Naive B cell (primary cell): ENCODE measurements at regions not wholly inside any gene's neighbourhood (a gene's known extent, or its start where the extent isn't known, plus 50 kb on each side); places are given as distances from the start of the nearest gene placed in this dataset.
A peak's percentile ranks its signal among the peaks of the same experiment; 100 is the strongest.

Experiments used
- ATAC-seq, 2 donors: fragments of 150-1000 bp; cut with Tn5 transposase; 2 replicates each; pipeline ENCODE4 v1.10.0; 2021; ENCODE audit warnings: low read depth in 2 of 2, mild to moderate bottlenecking in 2 of 2, moderate library complexity in 2 of 2
- DNase-seq: peaks from one replicate; pipeline ENCODE4 v3.0.0; 2022
- H3K27ac Mint-ChIP-seq, 6 donors: one replicate each; pipeline ENCODE4 v1.8.0; 2020 to 2022; ENCODE audit warnings: mild to moderate bottlenecking in 6 of 6, mixed read lengths in 6 of 6, moderate library complexity in 5 of 6, inconsistent platforms in 2 of 6
- H3K27me3 Mint-ChIP-seq, 3 donors: one replicate each; pipeline ENCODE4 v1.8.0; 2021 to 2022; ENCODE audit warnings: mixed read lengths in 3 of 3, mild to moderate bottlenecking in 1 of 3
- H3K36me3 Mint-ChIP-seq, 2 donors: one replicate each; pipeline ENCODE4 v1.8.0; 2020 to 2022; ENCODE audit warnings: mixed read lengths in 2 of 2, inconsistent platforms in 1 of 2, mild to moderate bottlenecking in 1 of 2
- H3K4me1 Mint-ChIP-seq, 3 donors: one replicate each; pipeline ENCODE4 v1.8.0; 2020 to 2022; ENCODE audit warnings: mixed read lengths in 3 of 3, inconsistent platforms in 1 of 3, mild to moderate bottlenecking in 1 of 3, moderate library complexity in 1 of 3
- H3K4me3 Mint-ChIP-seq, 8 donors: one replicate each; pipeline ENCODE4 v1.8.0; 2020 to 2022; ENCODE audit warnings: mild to moderate bottlenecking in 8 of 8, mixed read lengths in 8 of 8, moderate library complexity in 8 of 8, inconsistent platforms in 2 of 8
- H3K9me3 Mint-ChIP-seq, 7 donors: one replicate each; pipeline ENCODE4 v1.8.0; 2020 to 2022; ENCODE audit warnings: mixed read lengths in 7 of 7, mild to moderate bottlenecking in 5 of 7, inconsistent platforms in 2 of 7, moderate library complexity in 1 of 7

DNA sequence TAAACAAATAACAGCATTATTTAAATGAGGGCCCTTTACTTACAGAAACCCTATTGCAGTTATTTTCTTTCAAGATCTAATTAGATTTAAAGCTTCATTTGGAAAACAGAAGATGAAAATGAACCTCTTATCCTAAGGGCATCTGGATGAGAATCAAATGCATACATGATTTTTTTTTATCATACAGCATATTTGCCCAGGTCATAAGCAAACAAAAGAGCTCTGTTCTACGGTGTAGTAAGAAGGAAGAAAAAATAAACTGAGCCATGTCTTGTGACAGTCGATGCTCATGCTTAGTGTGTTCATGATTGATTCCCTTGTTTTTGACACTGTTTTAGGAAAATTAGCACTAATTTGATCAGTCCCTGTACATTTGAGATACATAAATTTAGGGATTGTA lies 202.6 kb upstream of the RNF32 start:
- Mint-ChIP-seq H3K4me1 (no peaks in the 10 kb centered on the region), H3K4me3 (no peak overlapping the region), H3K27ac (no peak overlapping the region), H3K9me3 (peaks cover 0 to 5% (median 0%) of the 10 kb centered on the region in 7 donors), H3K36me3 (no peaks in the 10 kb centered on the region), H3K27me3 (peaks cover 20 to 28% (median 21%) of the 10 kb centered on the region in 3 donors)
- ATAC-seq, result no peak
- no peak for DNase-seq

DNA sequence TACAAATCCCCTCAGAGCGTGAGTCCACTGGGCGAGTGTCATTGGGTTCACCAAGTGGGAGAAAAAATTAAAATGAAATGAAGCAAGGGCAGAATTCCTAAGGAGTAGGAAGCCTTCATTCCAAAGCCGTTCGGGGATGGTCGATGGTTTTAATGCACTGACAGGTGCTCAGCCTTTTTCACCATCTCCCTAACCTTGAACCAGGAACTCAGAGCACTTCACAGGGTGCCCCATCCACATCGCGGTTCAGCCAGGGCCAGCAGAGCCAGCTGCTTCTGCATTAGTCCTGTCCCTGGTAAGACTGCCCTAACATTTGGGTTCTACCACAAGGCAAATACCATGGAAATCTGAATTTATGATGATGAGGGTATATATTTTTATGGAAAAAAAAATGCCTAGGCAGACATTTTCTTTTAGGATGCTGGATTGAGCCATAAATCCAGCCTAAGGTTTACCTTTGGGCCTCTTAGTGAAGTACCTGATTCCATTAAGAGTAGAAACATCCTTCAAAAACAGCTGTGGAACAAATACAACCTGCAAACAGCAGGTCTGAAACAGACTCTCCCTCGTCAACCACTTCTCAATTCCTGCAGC lies 203.5 kb upstream of the RNF32 start:
- Mint-ChIP-seq H3K4me3 (no peak overlapping the region), H3K9me3 (peaks cover 0 to 5% (median 0%) of the 10 kb centered on the region in 7 donors), H3K27me3 (peaks cover 18 to 24% (median 20%) of the 10 kb centered on the region in 3 donors), H3K36me3 (no peaks in the 10 kb centered on the region), H3K4me1 (no peaks in the 10 kb centered on the region), H3K27ac (no peak overlapping the region)
- ATAC-seq (no peak), DNase-seq (no peak)

DNA sequence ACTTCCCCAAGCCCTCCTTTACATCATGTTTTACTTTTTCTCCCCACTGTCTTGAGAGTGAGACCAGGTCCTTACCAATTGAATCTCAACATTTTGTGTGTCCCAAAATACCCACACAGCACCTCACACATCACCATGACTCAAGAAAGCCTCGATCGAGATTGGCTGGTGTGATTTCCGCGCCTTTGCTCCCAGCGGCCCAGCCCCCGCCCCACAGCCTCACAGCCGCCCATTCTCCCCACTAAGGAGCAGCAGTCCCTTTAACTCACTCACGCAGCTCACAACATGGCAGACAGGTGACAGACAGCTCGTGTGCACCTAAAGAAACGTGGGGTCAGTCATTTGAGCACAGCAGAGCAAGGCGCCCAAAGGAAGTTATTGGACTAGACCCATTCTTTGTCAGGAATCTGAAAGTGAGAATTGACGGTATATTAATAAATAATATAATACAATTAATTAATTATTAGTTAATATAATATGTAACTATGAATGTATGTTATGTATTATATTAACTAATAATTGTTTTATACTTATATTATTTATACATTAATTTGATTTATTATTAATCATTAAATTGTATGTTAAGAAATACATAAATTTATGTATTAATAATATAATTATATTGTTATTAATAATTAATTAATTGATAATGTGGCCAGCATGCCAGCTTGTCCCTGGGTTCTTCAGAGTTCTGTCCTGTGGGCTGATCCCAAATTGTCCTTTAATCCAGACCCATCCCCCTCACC lies 204.9 kb upstream of the RNF32 start:
- H3K4me3 Mint-ChIP-seq, result no peak overlapping the region
- H3K36me3 Mint-ChIP-seq, result no peaks in the 10 kb centered on the region
- no peak for ATAC-seq
- no peaks in the 10 kb centered on the region for H3K4me1 Mint-ChIP-seq
- peaks cover 0 to 5% (median 2%) of the 10 kb centered on the region in 7 donors for H3K9me3 Mint-ChIP-seq
- peak overlapping the region in 1 of 6 donors; percentile 12 for H3K27ac Mint-ChIP-seq
- peaks cover 11 to 20% (median 17%) of the 10 kb centered on the region in 3 donors for H3K27me3 Mint-ChIP-seq
- DNase-seq, result no peak

DNA sequence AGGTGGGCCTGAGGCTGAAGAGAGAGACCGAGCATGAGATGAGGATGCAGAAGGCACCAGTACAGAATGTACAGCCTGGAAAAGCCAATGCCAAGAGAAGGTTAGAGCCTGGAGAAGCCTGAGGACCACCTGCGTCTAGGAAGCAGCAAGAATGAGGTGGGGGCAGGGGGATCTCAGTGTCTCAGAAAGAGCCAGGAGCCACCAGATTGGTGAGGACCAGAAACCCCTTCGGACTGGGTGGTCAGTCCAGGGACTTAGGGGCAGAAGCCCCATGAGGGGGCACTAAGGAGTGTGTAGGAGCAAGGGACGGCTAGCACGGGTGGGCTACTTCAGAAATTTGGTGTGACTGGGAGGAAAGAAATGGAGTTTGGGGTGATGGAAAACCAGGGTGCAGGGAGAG lies 205.9 kb upstream of the RNF32 start:
- H3K4me1 Mint-ChIP-seq, result no peaks in the 10 kb centered on the region
- H3K27me3 Mint-ChIP-seq, result peaks cover 9 to 17% (median 16%) of the 10 kb centered on the region in 3 donors
- no peak overlapping the region for H3K27ac Mint-ChIP-seq
- H3K4me3 Mint-ChIP-seq, result no peak overlapping the region
- ATAC-seq (no peak), DNase-seq (no peak)
- peaks cover 0 to 5% (median 2%) of the 10 kb centered on the region in 7 donors for H3K9me3 Mint-ChIP-seq
- no peaks in the 10 kb centered on the region for H3K36me3 Mint-ChIP-seq

DNA sequence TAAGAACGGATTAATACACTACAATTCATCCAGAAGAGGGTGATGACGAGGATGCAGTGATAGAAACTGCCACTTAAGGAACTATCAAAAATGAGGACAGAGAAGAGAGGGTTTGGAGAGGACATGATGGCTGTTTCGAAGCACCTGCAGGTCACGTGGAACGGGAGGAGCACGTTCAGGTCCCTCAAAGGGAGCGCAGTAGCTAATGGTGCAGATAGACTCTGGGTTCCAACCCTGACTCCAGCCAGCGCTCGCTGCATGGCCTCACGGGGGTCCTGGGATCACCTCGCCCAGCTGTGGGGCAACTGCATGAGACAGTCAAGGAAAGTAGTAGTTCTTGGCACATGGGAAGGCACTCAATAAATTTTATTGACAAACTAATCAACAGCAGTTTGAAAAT lies 208.6 kb upstream of the RNF32 start:
- H3K4me1 Mint-ChIP-seq, result no peaks in the 10 kb centered on the region
- peaks cover 0 to 5% (median 2%) of the 10 kb centered on the region in 7 donors for H3K9me3 Mint-ChIP-seq
- DNase-seq (no peak), ATAC-seq (no peak)
- H3K27ac Mint-ChIP-seq, result no peak overlapping the region
- no peak overlapping the region for H3K4me3 Mint-ChIP-seq
- no peaks in the 10 kb centered on the region for H3K36me3 Mint-ChIP-seq
- peaks cover 9 to 19% (median 16%) of the 10 kb centered on the region in 3 donors for H3K27me3 Mint-ChIP-seq

DNA sequence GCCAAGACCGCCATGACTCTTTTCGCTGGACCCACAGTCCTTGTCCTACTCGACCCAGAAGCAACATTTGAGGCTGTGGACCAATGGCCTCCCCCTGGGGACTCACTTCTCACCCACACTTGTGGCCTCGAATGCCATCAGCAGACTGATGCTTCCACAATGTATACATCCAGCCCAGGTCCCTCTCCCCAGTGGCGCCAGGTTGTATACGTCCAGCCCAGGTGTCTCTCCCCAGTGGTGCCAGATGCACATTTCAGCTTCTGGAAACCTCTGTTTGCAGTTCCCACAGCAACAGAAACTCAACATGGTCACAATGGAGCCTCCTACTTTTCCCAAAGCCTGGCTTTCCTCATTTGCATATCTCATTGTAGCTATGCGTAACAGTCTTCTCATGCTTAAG lies 210.5 kb upstream of the RNF32 start:
- ATAC-seq (no peak), DNase-seq (no peak)
- no peaks in the 10 kb centered on the region for H3K4me1 Mint-ChIP-seq
- peaks cover 9 to 18% (median 15%) of the 10 kb centered on the region in 3 donors for H3K27me3 Mint-ChIP-seq
- no peak overlapping the region for H3K4me3 Mint-ChIP-seq
- no peaks in the 10 kb centered on the region for H3K36me3 Mint-ChIP-seq
- H3K9me3 Mint-ChIP-seq, result peaks cover 0 to 5% (median 2%) of the 10 kb centered on the region in 7 donors
- H3K27ac Mint-ChIP-seq, result no peak overlapping the region

DNA sequence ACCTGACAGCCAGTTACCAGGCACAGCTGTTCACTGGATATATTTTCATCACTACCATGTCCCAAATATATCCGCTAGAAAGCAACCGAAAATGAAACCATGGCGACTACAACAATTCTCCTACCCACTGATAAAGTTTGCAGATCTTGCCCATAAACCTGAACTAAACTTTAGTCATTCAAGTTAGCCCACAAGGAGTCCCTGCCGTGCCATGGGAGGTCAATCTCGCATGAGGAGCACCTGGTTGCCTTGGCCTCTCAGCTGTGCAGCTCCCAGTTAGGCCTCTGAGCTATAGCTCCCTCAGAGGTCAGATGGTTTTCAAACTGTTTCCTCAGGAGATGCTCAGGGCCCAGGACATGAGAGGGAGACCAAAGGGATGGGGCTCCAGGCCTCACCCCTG lies 211.1 kb upstream of the RNF32 start:
- no peak for ATAC-seq
- DNase-seq, result no peak
- H3K36me3 Mint-ChIP-seq, result no peaks in the 10 kb centered on the region
- no peak overlapping the region for H3K27ac Mint-ChIP-seq
- H3K4me3 Mint-ChIP-seq, result no peak overlapping the region
- peaks cover 9 to 18% (median 14%) of the 10 kb centered on the region in 3 donors for H3K27me3 Mint-ChIP-seq
- H3K9me3 Mint-ChIP-seq, result peaks cover 0 to 5% (median 2%) of the 10 kb centered on the region in 7 donors
- H3K4me1 Mint-ChIP-seq, result no peaks in the 10 kb centered on the region

DNA sequence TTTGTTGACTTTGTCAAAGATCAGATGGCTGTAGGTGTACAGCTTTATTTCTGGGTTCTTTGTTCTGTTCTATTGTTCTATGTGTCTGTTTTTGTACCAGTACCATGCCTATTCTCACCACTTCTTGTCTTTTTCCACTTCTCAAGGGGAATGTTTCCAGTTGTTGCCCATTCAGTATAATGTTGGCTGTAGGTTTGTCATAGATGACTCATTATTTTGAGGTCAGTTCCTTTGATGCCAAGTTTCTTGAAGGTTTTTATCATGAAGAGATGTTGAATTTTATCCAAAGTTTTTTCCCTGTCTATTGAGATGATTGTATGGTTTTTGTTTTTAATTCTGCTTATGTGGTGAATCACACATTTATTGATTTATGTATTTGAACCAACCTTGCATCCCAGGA lies 216.7 kb upstream of the RNF32 start:
- no peaks in the 10 kb centered on the region for H3K36me3 Mint-ChIP-seq
- H3K9me3 Mint-ChIP-seq, result peaks cover 3 to 28% (median 9%) of the 10 kb centered on the region in 7 donors
- no peak overlapping the region for H3K4me3 Mint-ChIP-seq
- ATAC-seq (no peak), DNase-seq (no peak)
- H3K27ac Mint-ChIP-seq, result no peak overlapping the region
- H3K4me1 Mint-ChIP-seq, result no peaks in the 10 kb centered on the region
- H3K27me3 Mint-ChIP-seq, result peaks cover 8 to 24% (median 12%) of the 10 kb centered on the region in 3 donors

DNA sequence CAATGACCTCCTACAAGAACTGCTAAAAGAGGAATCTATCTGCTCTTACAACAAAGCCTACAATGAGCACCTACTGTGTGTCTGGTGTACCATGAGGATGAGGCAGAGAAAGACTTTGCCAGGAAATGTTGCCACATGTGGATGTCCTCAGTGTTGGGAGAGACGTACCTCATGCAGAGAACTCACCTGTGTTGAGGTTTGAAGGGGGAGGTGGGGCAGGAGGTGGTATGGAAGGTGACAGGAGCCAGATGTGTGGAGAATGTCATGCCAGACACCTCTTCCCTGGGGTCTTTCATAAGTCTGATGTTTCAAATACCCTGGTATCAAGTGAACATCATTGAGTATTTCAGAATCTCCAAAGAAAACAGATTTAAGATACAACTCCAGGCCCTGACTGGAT lies 220.1 kb upstream of the RNF32 start:
- ATAC-seq, result no peak
- Mint-ChIP-seq H3K4me3 (no peak overlapping the region), H3K27ac (no peak overlapping the region), H3K9me3 (peaks cover 3 to 28% (median 9%) of the 10 kb centered on the region in 7 donors), H3K36me3 (no peaks in the 10 kb centered on the region), H3K27me3 (peaks cover 8 to 21% (median 15%) of the 10 kb centered on the region in 3 donors), H3K4me1 (no peaks in the 10 kb centered on the region)
- DNase-seq, result no peak

DNA sequence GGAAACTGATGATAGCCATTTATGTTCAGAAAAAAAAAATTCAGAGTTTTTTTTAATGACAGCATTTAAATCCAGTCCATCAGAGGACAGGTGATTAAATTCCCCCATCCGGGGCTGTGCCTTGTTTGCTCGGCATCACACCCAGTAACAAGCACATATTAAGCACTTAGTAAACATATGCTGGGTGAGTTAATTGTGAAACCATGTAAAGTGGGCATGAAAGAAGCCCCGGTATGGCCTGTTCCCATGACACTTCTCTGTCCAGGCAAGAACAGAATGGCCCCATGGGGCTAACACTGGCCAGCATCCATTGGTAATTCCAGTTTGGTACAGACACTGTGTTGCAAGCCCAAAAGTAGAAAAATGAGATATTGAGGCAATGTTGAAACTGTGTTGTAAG lies 220.8 kb upstream of the RNF32 start:
- peaks cover 3 to 28% (median 9%) of the 10 kb centered on the region in 7 donors for H3K9me3 Mint-ChIP-seq
- H3K36me3 Mint-ChIP-seq, result no peaks in the 10 kb centered on the region
- no peaks in the 10 kb centered on the region for H3K4me1 Mint-ChIP-seq
- H3K27me3 Mint-ChIP-seq, result peaks cover 8 to 20% (median 18%) of the 10 kb centered on the region in 3 donors
- ATAC-seq (no peak), DNase-seq (no peak)
- H3K4me3 Mint-ChIP-seq, result no peak overlapping the region
- no peak overlapping the region for H3K27ac Mint-ChIP-seq

DNA sequence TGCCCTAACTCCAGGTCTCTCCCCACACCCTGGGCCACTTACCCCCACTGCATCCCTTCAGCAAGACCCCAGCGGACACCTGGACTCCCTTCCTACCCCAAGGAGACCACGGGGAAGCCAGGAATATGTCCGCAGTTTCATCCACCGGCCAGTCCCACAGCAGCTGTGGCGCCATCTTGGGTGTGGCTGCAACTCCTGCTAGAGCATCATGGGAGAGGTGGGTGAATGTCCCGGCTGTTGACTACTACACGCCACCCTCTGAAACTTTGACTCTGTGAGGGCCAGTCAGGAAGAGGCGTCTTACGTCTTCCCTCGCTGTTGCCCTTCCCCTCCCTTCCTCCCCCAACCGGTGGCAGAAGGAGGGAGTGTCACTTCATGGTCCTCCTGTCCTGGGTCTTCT lies 238.3 kb upstream of the RNF32 start:
- Mint-ChIP-seq H3K4me1 (no peaks in the 10 kb centered on the region), H3K27ac (no peak overlapping the region), H3K9me3 (peaks cover 0 to 4% (median 0%) of the 10 kb centered on the region in 7 donors), H3K36me3 (no peaks in the 10 kb centered on the region), H3K4me3 (no peak overlapping the region), H3K27me3 (peaks cover 0 to under 1% (median 0%) of the 10 kb centered on the region in 3 donors)
- DNase-seq (no peak), ATAC-seq (no peak)

DNA sequence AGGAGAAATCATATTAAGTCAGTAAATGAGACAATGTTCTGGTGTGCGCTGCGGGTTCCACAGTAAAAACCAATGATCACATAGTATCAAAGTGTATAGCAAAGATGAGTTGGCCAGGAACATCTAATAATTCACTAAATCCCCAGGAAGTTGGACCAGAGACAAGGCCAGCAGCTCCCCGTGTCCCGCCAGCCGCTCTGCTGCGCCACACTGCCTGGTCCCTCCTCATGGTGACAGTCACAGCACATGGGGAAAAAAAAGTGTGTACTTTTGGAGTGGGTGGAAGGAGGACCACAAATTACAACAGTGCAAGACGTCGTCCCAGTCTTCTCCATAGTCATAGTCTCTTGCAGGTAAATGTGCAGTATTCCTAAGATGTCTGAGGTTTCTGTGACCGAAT lies 239.0 kb upstream of the RNF32 start:
- Mint-ChIP-seq H3K9me3 (peaks cover 0 to 4% (median 1%) of the 10 kb centered on the region in 7 donors), H3K27me3 (peaks cover 0 to 6% (median 0%) of the 10 kb centered on the region in 3 donors), H3K4me1 (no peaks in the 10 kb centered on the region), H3K27ac (no peak overlapping the region), H3K36me3 (no peaks in the 10 kb centered on the region), H3K4me3 (no peak overlapping the region)
- DNase-seq (no peak), ATAC-seq (no peak)

DNA sequence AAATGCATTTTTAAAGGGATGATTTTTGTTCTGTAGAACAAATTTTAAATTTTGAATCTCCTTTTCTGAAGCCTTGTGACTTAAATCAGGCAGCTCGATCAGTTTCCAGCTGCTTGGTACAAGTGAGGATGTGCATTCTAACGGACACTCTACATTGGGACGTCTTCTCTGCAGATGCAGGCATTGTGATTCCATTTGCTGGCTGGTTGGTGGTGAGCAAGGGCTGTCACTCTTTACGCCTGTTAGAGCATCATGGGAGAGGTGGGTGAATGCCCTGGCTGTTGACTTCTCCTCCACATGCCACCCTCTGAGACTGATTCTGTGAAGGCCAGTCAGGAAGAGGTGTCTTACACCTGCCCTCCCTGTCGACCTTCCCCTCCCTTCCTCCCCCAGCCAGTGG lies 240.5 kb upstream of the RNF32 start:
- H3K27me3 Mint-ChIP-seq, result peaks cover 0 to 6% (median 0%) of the 10 kb centered on the region in 3 donors
- H3K4me3 Mint-ChIP-seq, result no peak overlapping the region
- H3K36me3 Mint-ChIP-seq, result no peaks in the 10 kb centered on the region
- H3K9me3 Mint-ChIP-seq, result peaks cover 0 to 4% (median 1%) of the 10 kb centered on the region in 7 donors
- DNase-seq (no peak), ATAC-seq (no peak)
- H3K4me1 Mint-ChIP-seq, result no peaks in the 10 kb centered on the region
- no peak overlapping the region for H3K27ac Mint-ChIP-seq

DNA sequence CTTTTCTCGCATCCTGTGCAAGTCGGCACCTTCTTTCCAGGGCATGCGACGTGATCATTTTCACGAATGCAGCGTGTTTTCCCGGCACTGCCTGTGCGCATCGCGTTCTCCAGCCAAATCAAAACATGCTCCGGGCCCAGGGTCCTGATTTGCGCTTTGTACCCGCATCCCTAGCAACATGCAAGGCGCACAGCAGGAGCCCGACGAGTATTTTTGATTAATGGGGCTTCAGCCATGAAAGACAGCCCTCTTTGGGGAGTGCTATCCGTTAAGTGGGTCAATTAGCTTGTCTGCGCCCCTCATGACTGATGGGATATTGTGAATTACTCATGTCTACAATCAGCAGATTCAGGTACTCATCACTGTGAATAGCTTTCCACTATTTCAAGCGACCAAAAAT lies 243.3 kb upstream of the RNF32 start:
- no peak for DNase-seq
- Mint-ChIP-seq H3K27ac (no peak overlapping the region), H3K27me3 (peaks cover 0 to 6% (median 0%) of the 10 kb centered on the region in 3 donors), H3K4me1 (no peaks in the 10 kb centered on the region), H3K4me3 (no peak overlapping the region), H3K9me3 (peaks cover 0 to 6% (median 0%) of the 10 kb centered on the region in 7 donors), H3K36me3 (no peaks in the 10 kb centered on the region)
- ATAC-seq, result no peak
